Fibroblast of villous mesenchyme (primary cell): ENCODE measurements at regions not wholly inside any gene's neighbourhood (a gene's known extent, or its start where the extent isn't known, plus 50 kb on each side); places are given as distances from the start of the nearest gene placed in this dataset.

Experiments
- DNase-seq: peaks from one replicate; pipeline ENCODE4 v3.0.0-alpha.2; 2010; ENCODE audit warnings: low read depth
- H3K4me3 ChIP-seq: 2 replicates; pipeline ENCODE4 v1.5.1; 2011; ENCODE audit warnings: low read depth, mild to moderate bottlenecking, low read length
- CTCF ChIP-seq: IDR thresholded peaks from 2 replicates; pipeline ENCODE4 v1.5.1; 2012; ENCODE audit warnings: low read depth, mild to moderate bottlenecking, low read length; ENCODE audit not compliant: insufficient read depth

- peak; percentile 6 for DNase-seq
- H3K4me3 ChIP-seq: no peak overlapping the region
- TF ChIP-seq CTCF: no peak
Measured at GRCh38 chr20:11338496-11339306, 579.0 kb upstream of the BTBD3 start.

DNA sequence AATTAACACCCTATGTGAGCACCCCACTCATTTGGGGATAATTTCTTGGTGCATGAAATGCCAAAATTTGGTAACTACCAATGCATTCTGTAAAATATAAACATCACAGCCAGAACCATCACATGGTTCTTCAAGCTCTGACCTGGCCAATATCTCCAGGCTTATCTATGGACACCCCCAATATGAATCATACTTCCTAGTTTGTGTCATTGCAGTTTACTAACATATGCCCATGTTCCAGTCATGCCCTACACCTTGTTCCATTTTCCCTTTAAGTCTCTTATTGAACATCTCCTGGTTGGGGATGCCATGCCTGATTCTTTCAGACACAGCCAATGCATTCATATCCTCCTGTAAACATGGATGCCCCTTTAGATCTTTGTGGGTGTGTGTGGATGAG lies 572.8 kb upstream of the BTBD3 start:
- TF ChIP-seq CTCF: no peak
- DNase-seq: no peak
- no peak overlapping the region for H3K4me3 ChIP-seq

DNA sequence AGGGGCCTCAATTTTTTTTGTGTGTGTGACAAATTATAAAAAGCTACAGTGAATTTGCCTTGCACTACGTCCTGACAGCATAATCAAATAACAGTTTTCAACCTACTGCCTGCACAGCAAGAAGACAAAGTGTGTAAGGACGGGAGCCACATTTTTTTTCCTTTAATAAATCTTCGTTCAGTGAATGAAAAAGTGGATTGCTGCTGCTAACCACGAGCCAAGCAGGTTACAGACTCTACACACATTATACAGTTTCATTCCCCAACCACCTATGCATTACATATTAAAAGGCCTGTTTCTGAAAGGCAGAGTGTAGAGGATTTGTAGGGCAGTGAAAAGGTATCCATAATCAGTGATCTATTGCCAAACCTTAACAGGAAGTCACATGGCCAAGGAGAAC lies 570.0 kb upstream of the BTBD3 start:
- no peak overlapping the region for H3K4me3 ChIP-seq
- TF ChIP-seq CTCF: no peak
- DNase-seq: no peak

DNA sequence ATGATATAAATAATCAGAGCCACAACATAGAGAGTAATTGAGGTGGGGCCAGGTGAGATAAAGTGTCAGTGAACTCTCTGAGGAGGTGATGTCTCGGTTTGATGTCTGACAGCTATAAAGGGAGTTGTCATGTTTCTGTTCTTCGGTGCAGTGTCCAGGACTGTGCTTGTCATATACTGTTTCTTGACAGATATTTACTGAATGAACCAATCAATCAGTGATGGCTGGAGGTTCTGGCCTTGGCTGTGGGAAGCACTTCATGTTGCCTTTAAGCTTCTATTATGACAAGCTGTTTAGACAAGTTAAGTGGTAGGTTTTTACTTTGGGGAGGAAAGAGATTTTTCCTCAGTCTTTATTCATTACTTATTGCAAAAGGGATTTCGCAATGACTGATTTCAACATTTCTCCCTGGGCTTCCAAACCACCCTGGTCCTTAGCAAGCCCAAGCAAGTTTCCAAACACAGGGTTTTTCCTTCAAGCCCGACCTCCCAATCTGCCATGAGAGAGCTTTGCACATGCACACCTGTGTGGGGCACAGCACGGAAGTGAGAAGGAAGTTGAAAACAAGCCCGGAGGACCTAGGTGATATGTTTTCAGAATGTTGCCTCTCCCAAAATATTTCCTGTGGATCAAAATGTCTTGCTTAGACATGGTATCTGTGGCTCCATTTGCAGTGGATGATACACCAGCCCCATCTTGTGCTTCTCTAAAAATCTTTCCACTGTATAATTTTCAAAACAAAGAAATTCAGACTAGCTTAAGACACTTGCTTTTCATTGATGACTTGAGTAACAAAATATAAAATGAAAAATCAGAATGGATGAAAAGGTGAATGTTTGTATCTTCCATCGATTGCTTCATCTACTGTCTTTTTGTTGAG lies 567.3 kb upstream of the BTBD3 start:
- no peak for TF ChIP-seq CTCF
- DNase-seq: peak; percentile 88

DNA sequence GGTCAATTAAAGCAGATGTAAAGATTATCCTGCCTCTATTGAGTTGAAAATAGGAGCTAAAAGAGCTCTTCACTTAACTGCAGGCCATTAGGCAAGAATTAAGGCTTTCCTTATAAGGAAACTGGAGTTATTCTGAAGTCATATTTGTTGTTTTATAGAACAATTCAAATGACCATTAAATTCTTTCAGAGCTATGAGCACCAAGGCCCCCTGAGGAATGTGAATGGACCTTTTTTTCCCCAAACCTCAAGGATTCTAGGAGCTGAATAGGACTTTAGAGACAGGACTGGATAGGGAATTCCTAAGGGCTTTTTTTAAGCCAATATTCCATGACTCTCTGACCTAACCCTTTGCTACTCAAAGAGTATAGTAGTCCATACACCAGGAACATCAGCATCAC lies 565.7 kb upstream of the BTBD3 start:
- no peak for DNase-seq
- H3K4me3 ChIP-seq: no peak overlapping the region
- TF ChIP-seq CTCF: no peak

More for the DNA sequence above, 567.3 kb upstream of the BTBD3 start:
- no peak overlapping the region for H3K4me3 ChIP-seq

GRCh38 chr20:11354846-11355245 lies 562.8 kb upstream of the BTBD3 start:
- no peak for DNase-seq
- no peak overlapping the region for H3K4me3 ChIP-seq
- no peak for TF ChIP-seq CTCF
